Osteoblast (primary cell): ENCODE measurements at regions not wholly inside any gene's neighbourhood (a gene's known extent, or its start where the extent isn't known, plus 50 kb on each side); places are given as distances from the start of the nearest gene placed in this dataset.

ENCODE experiments used
- DNase-seq: peaks from one replicate; pipeline ENCODE4 v3.0.0; 2011; ENCODE audit warnings: low spot score, mixed read lengths; ENCODE audit not compliant: insufficient read length; ENCODE audit errors: missing footprints
- H2AFZ ChIP-seq: 2 replicates; pipeline ENCODE4 v1.6.0; 2011; ENCODE audit warnings: mild to moderate bottlenecking, low read length
- H3K27ac ChIP-seq: 2 replicates; pipeline ENCODE4 v1.5.1; 2011; ENCODE audit warnings: mild to moderate bottlenecking, low read depth, low read length, moderate library complexity
- H3K27me3 ChIP-seq: 2 replicates; pipeline ENCODE4 v1.6.0; 2012; ENCODE audit warnings: mild to moderate bottlenecking, control low read depth, inconsistent platforms, low read length, moderate library complexity; ENCODE audit not compliant: insufficient read depth
- H3K36me3 ChIP-seq: 2 replicates; pipeline ENCODE4 v1.5.1; 2011; ENCODE audit warnings: mild to moderate bottlenecking, low read length, control low read depth, moderate library complexity; ENCODE audit not compliant: insufficient read depth
- H3K4me1 ChIP-seq: 2 replicates; pipeline ENCODE4 v1.5.1; 2011; ENCODE audit warnings: mild to moderate bottlenecking, low read length, control low read depth, moderate library complexity; ENCODE audit not compliant: insufficient read depth
- H3K4me2 ChIP-seq: 2 replicates; pipeline ENCODE4 v1.6.0; 2011; ENCODE audit warnings: mild to moderate bottlenecking, low read length; ENCODE audit not compliant: insufficient read depth
- H3K4me3 ChIP-seq: fragments of 200-600 bp; sonication (generic); 3 replicates; pipeline ENCODE4 v1.5.1; 2012; ENCODE audit warnings: mild to moderate bottlenecking, low read length, inconsistent platforms; ENCODE audit not compliant: insufficient read depth
- H3K79me2 ChIP-seq: 2 replicates; pipeline ENCODE4 v1.6.0; 2012; ENCODE audit warnings: mild to moderate bottlenecking, low read length, control low read depth, inconsistent platforms; ENCODE audit not compliant: insufficient read depth
- H3K9me3 ChIP-seq: 2 replicates; pipeline ENCODE4 v1.5.1; 2011; ENCODE audit warnings: low read depth, low read length, control low read depth
- H4K20me1 ChIP-seq: 2 replicates; pipeline ENCODE4 v1.6.0; 2012; ENCODE audit warnings: mild to moderate bottlenecking, low read length, control low read depth; ENCODE audit not compliant: insufficient read depth
- TF ChIP-seq, protein P1 (sequence below): IDR thresholded peaks from 2 replicates; pipeline ENCODE4 v1.5.1; 2011; ENCODE audit warnings: mild to moderate bottlenecking, low read depth, low read length, moderate library complexity; ENCODE audit errors: extremely low read depth

DNA sequence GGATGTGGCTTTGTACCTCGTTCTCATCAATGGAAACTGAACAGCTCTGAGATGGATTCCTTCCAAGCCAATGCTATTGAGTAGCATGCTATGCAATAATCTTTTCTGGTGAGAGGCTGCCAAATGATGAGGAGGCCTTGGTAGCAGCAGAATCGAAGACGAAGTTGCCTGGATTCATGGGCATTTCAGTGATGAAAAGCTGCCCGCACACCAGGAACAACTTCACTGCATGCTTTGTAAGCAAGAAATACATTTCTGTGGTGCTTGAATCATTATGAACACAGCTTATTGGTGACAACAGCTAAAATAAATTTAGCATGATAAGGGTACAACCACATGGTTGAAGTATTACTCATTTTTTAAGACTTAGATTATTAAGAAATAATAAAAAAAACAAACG is 246.8 kb upstream of the ROBO1 start:
- no peaks in the 10 kb centered on the region for H3K9me3 ChIP-seq
- TF ChIP-seq, protein P1, sequence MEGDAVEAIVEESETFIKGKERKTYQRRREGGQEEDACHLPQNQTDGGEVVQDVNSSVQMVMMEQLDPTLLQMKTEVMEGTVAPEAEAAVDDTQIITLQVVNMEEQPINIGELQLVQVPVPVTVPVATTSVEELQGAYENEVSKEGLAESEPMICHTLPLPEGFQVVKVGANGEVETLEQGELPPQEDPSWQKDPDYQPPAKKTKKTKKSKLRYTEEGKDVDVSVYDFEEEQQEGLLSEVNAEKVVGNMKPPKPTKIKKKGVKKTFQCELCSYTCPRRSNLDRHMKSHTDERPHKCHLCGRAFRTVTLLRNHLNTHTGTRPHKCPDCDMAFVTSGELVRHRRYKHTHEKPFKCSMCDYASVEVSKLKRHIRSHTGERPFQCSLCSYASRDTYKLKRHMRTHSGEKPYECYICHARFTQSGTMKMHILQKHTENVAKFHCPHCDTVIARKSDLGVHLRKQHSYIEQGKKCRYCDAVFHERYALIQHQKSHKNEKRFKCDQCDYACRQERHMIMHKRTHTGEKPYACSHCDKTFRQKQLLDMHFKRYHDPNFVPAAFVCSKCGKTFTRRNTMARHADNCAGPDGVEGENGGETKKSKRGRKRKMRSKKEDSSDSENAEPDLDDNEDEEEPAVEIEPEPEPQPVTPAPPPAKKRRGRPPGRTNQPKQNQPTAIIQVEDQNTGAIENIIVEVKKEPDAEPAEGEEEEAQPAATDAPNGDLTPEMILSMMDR, result no peak
- no peak overlapping the region for H2AFZ ChIP-seq
- H3K27me3 ChIP-seq, result no peaks in the 10 kb centered on the region
- no peak overlapping the region for H3K4me2 ChIP-seq
- no peaks in the 10 kb centered on the region for H3K36me3 ChIP-seq
- H3K79me2 ChIP-seq, result no peaks in the 10 kb centered on the region
- no peaks in the 10 kb centered on the region for H3K4me1 ChIP-seq
- DNase-seq, result no peak
- no peak overlapping the region for H3K27ac ChIP-seq
- no peak overlapping the region for H3K4me3 ChIP-seq
- H4K20me1 ChIP-seq, result no peaks in the 10 kb centered on the region

DNA sequence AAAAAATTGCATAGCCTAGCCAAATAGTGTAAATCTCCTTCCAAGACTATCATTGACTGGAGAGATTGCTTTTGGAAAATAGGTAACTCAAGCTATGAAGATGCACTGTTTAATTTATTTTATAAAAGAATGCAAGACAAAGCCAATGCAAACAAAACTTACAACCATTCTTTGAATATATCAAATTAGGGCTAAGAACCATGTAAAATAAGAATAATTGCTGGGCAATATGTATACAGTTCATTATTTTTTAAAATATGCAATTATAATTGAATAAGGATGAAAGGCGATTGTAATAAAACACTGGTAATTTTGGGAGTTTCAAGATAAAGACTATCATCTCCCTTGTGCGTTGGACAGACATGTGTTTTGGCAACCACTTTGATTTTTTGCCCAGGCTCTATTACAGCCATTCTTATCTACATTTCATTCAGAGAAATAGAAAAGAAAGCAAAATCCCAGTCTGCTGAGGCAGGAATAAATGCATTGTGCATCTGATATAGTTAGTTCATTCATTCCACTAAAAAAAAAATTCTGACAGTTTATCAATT is 242.3 kb upstream of the ROBO1 start:
- Histone ChIP-seq H3K4me1 (no peaks in the 10 kb centered on the region), H3K36me3 (no peaks in the 10 kb centered on the region), H3K4me3 (no peak overlapping the region), H3K9me3 (no peaks in the 10 kb centered on the region), H4K20me1 (no peaks in the 10 kb centered on the region), H3K27ac (no peak overlapping the region), H3K27me3 (no peaks in the 10 kb centered on the region), H3K4me2 (no peak overlapping the region), H3K79me2 (no peaks in the 10 kb centered on the region), H2AFZ (no peak overlapping the region)
- TF ChIP-seq, protein P1, result no peak
- DNase-seq, result no peak

DNA sequence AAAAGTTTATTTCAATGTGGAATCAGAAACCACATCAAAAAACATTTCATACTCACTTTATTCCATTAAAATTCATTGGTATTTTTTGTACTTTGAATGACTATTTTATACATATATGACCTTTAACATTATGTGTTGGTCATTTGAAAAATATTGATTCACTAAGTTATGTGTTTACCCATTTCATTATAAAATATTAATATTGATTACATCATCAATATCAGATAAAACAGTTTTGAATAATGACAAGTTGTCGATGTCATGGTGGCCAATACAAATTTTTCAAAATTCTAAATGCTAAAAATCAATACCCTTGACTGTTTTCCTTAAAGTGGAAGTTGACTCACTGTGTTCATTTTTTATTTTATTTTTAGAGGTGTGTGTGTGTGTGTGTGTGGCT is 239.7 kb upstream of the ROBO1 start:
- TF ChIP-seq, protein P1, result no peak
- Histone ChIP-seq H4K20me1 (no peaks in the 10 kb centered on the region), H3K9me3 (no peaks in the 10 kb centered on the region), H3K4me2 (no peak overlapping the region), H3K27ac (no peak overlapping the region), H3K4me1 (no peaks in the 10 kb centered on the region), H2AFZ (no peak overlapping the region), H3K36me3 (no peaks in the 10 kb centered on the region), H3K27me3 (no peaks in the 10 kb centered on the region), H3K4me3 (no peak overlapping the region), H3K79me2 (no peaks in the 10 kb centered on the region)
- no peak for DNase-seq

DNA sequence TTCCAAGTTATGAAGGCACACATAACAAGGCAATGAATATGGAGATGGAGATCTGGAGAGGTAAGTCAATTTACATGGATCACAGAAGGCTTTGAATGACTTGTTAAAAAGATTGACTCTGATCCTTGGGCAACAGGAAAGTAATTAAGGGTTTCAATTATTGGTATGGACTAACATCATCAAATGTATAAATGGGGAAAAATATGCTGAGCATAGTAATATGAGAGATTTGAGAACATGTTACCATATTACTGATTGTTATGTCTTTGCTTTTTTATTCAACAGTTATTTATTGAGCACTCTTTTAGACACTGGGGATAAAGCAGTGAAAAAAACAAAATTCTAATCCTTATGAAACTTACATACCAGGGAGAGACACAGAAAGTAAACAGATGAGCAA is 238.5 kb upstream of the ROBO1 start:
- no peaks in the 10 kb centered on the region for H3K27me3 ChIP-seq
- H3K9me3 ChIP-seq, result no peaks in the 10 kb centered on the region
- DNase-seq, result no peak
- TF ChIP-seq, protein P1, result no peak
- no peaks in the 10 kb centered on the region for H3K4me1 ChIP-seq
- no peak overlapping the region for H2AFZ ChIP-seq
- no peak overlapping the region for H3K27ac ChIP-seq
- H3K4me3 ChIP-seq, result no peak overlapping the region
- H4K20me1 ChIP-seq, result no peaks in the 10 kb centered on the region
- no peaks in the 10 kb centered on the region for H3K79me2 ChIP-seq
- no peak overlapping the region for H3K4me2 ChIP-seq
- no peaks in the 10 kb centered on the region for H3K36me3 ChIP-seq
